ENCODE measurements at regions not wholly inside any gene's neighbourhood (a gene's known extent, or its start where the extent isn't known, plus 50 kb on each side); places are given as distances from the start of the nearest gene placed in this dataset.
"Not testable (repeated sequence)": the region's sequence is repeated elsewhere in the genome, so short reads cannot be mapped to it uniquely, and the experiment has no call there.

GRCh38 chr2:16393500-16394071 lies 272.0 kb downstream of the CYRIA start:
- no peak for DNase-seq (ENCODE audit: low read depth)
- no peak overlapping the region for H3K4me3 ChIP-seq (ENCODE audit: control insufficient read depth, low read depth, low read length)
- no peak for TF ChIP-seq CTCF (conservative IDR thresholded peaks at IDR 0.05; ENCODE audit: control insufficient read depth, insufficient read depth, low read depth, low read length)

GRCh38 chr2:16392647-16393499 lies 272.8 kb downstream of the CYRIA start:
- no peak for TF ChIP-seq CTCF (conservative IDR thresholded peaks at IDR 0.05; ENCODE audit: control insufficient read depth, insufficient read depth, low read depth, low read length)
- DNase-seq (ENCODE audit: low read depth) = no peak
- H3K4me3 ChIP-seq (ENCODE audit: control insufficient read depth, low read depth, low read length) = no peak overlapping the region

- DNase-seq (ENCODE audit: low read depth) = no peak
- no peak overlapping the region for H3K4me3 ChIP-seq (ENCODE audit: control insufficient read depth, low read depth, low read length)
- no peak for TF ChIP-seq CTCF (conservative IDR thresholded peaks at IDR 0.05; ENCODE audit: control insufficient read depth, insufficient read depth, low read depth, low read length)
These were observed 273.6 kb downstream of the CYRIA start for GRCh38 chr2:16391986-16392385.

GRCh38 chr2:16390561-16390960 lies 275.1 kb downstream of the CYRIA start:
- TF ChIP-seq CTCF (conservative IDR thresholded peaks at IDR 0.05; ENCODE audit: control insufficient read depth, insufficient read depth, low read depth, low read length) = no peak
- no peak overlapping the region for H3K4me3 ChIP-seq (ENCODE audit: control insufficient read depth, low read depth, low read length)
- DNase-seq (ENCODE audit: low read depth) = no peak

- no peak for DNase-seq (ENCODE audit: low read depth)
- no peak for TF ChIP-seq CTCF (conservative IDR thresholded peaks at IDR 0.05; ENCODE audit: control insufficient read depth, insufficient read depth, low read depth, low read length)
- no peak overlapping the region for H3K4me3 ChIP-seq (ENCODE audit: control insufficient read depth, low read depth, low read length)
These were observed 276.0 kb downstream of the CYRIA start for GRCh38 chr2:16389611-16390010.

- H3K4me3 ChIP-seq (ENCODE audit: control insufficient read depth, low read depth, low read length); DNase-seq (ENCODE audit: low read depth): not testable (repeated sequence)
These were observed 277.3 kb downstream of the CYRIA start for GRCh38 chr2:16388199-16388830.

GRCh38 chr2:16387461-16387984 lies 278.1 kb downstream of the CYRIA start:
- H3K4me3 ChIP-seq (ENCODE audit: control insufficient read depth, low read depth, low read length) = no peak overlapping the region
- DNase-seq (ENCODE audit: low read depth) = no peak
- TF ChIP-seq CTCF (conservative IDR thresholded peaks at IDR 0.05; ENCODE audit: control insufficient read depth, insufficient read depth, low read depth, low read length) = no peak
